H9 (cell line): ENCODE measurements at regions not wholly inside any gene's neighbourhood (a gene's known extent, or its start where the extent isn't known, plus 50 kb on each side); places are given as distances from the start of the nearest gene placed in this dataset.

ENCODE experiments used
- DNase-seq: peaks from one replicate; pipeline ENCODE4 v3.0.0-alpha.2; 2017
- H2AFZ ChIP-seq: one replicate; pipeline ENCODE4 v1.6.1; 2013; ENCODE audit warnings: mild to moderate bottlenecking, low read length, control low read depth, moderate library complexity
- H2AK5ac ChIP-seq: 2 replicates; pipeline ENCODE4 v1.6.1; 2013; ENCODE audit warnings: low read length, control low read depth, mixed read lengths; ENCODE audit not compliant: insufficient read length
- H2BK120ac ChIP-seq: one replicate; pipeline ENCODE4 v1.6.1; 2013; ENCODE audit warnings: low read depth, mild to moderate bottlenecking, low read length, control low read depth, inconsistent platforms; ENCODE audit not compliant: poor library complexity, severe bottlenecking
- H2BK12ac ChIP-seq: 2 replicates; pipeline ENCODE4 v1.6.1; 2013; ENCODE audit warnings: low read length, control low read depth, mixed read lengths, low read depth; ENCODE audit not compliant: insufficient read length
- H2BK15ac ChIP-seq: 2 replicates; pipeline ENCODE4 v1.6.1; 2013; ENCODE audit warnings: low read depth, low read length, control low read depth
- H2BK20ac ChIP-seq: one replicate; pipeline ENCODE4 v1.6.1; 2013; ENCODE audit warnings: low read depth, mild to moderate bottlenecking, low read length, control low read depth, inconsistent platforms; ENCODE audit not compliant: poor library complexity, severe bottlenecking
- H2BK5ac ChIP-seq: 2 replicates; pipeline ENCODE4 v1.6.1; 2013; ENCODE audit warnings: low read length, control low read depth, mixed read lengths; ENCODE audit not compliant: insufficient read length
- H3K14ac ChIP-seq: 2 replicates; pipeline ENCODE4 v1.6.1; 2013; ENCODE audit warnings: low read length, control low read depth; ENCODE audit not compliant: insufficient read depth
- H3K18ac ChIP-seq: 2 replicates; pipeline ENCODE4 v1.6.1; 2013; ENCODE audit warnings: low read depth, mild to moderate bottlenecking, mixed read lengths, low read length, control low read depth; ENCODE audit not compliant: insufficient read length
- H3K23ac ChIP-seq: 2 replicates; pipeline ENCODE4 v1.6.1; 2013; ENCODE audit warnings: low read length, control low read depth, mixed read lengths, low read depth; ENCODE audit not compliant: insufficient read length
- H3K23me2 ChIP-seq: 2 replicates; pipeline ENCODE4 v1.6.1; 2013; ENCODE audit warnings: low read depth, mild to moderate bottlenecking, mixed read lengths, low read length, control low read depth; ENCODE audit not compliant: insufficient read length, poor library complexity, severe bottlenecking
- H3K27ac ChIP-seq: 2 replicates; pipeline ENCODE4 v1.5.1; 2013; ENCODE audit warnings: low read length, control low read depth, mixed read lengths, low read depth; ENCODE audit not compliant: insufficient read length
- H3K27me3 ChIP-seq: 2 replicates; pipeline ENCODE4 v1.6.1; 2013; ENCODE audit warnings: low read length, control low read depth, inconsistent platforms; ENCODE audit not compliant: insufficient read depth
- H3K4ac ChIP-seq: 2 replicates; pipeline ENCODE4 v1.6.1; 2013; ENCODE audit warnings: low read depth, mild to moderate bottlenecking, control low read depth, inconsistent platforms, low read length, moderate library complexity
- H3K4me1 ChIP-seq: 2 replicates; pipeline ENCODE4 v1.6.1; 2013; ENCODE audit warnings: low read length, control low read depth, inconsistent platforms; ENCODE audit not compliant: insufficient read depth
- H3K4me2 ChIP-seq: 2 replicates; pipeline ENCODE4 v1.6.1; 2013; ENCODE audit warnings: low read length, control low read depth, mixed read lengths; ENCODE audit not compliant: insufficient read length, insufficient read depth
- H3K56ac ChIP-seq: 2 replicates; pipeline ENCODE4 v1.6.1; 2013; ENCODE audit warnings: low read depth, mild to moderate bottlenecking, mixed read lengths, low read length, control low read depth; ENCODE audit not compliant: insufficient read length
- H3K79me1 ChIP-seq: 2 replicates; pipeline ENCODE4 v1.6.1; 2013; ENCODE audit warnings: low read depth, mild to moderate bottlenecking, moderate library complexity, low read length, control low read depth, inconsistent platforms; ENCODE audit not compliant: insufficient read depth, poor library complexity, severe bottlenecking
- H3K79me2 ChIP-seq: 2 replicates; pipeline ENCODE4 v1.6.1; 2013; ENCODE audit warnings: low read length, control low read depth, inconsistent platforms; ENCODE audit not compliant: insufficient read depth
- H3K9ac ChIP-seq: 2 replicates; pipeline ENCODE4 v1.6.1; 2013; ENCODE audit warnings: low read length, control low read depth, mixed read lengths; ENCODE audit not compliant: insufficient read length; ENCODE audit errors: extremely low read depth
- H3K9me3 ChIP-seq: one replicate; pipeline ENCODE4 v1.6.1; 2013; ENCODE audit warnings: low read depth, low read length, inconsistent platforms; ENCODE audit not compliant: control insufficient read depth
- H3T11ph ChIP-seq: one replicate; pipeline ENCODE4 v1.6.1; 2013; ENCODE audit warnings: mild to moderate bottlenecking, low read length, control low read depth, inconsistent platforms
- H4K20me1 ChIP-seq: one replicate; pipeline ENCODE4 v1.6.1; 2013; ENCODE audit not compliant: control insufficient read depth, insufficient read length, insufficient read depth
- H4K5ac ChIP-seq: 2 replicates; pipeline ENCODE4 v1.6.1; 2013; ENCODE audit warnings: low read depth, mild to moderate bottlenecking, mixed read lengths, low read length, control low read depth; ENCODE audit not compliant: insufficient read length
- H4K8ac ChIP-seq: replicated peaks from 2 replicates; pipeline ENCODE4 v1.6.1; 2013; ENCODE audit warnings: low read length, control low read depth, mixed read lengths, low read depth; ENCODE audit not compliant: insufficient read length
- H4K91ac ChIP-seq: 2 replicates; pipeline ENCODE4 v1.6.1; 2013; ENCODE audit warnings: low read depth, mild to moderate bottlenecking, moderate library complexity, mixed read lengths, low read length, control low read depth; ENCODE audit not compliant: insufficient read length
- H3K27ac Mint-ChIP-seq, 3 experiments: 2 replicates in 2 of 3; 3 replicates in 1 of 3; pipeline ENCODE4 v1.8.0; 2020 to 2021; ENCODE audit warnings: mixed read lengths in 3 of 3, mild to moderate bottlenecking in 1 of 3, moderate library complexity in 1 of 3
- H3K27me3 Mint-ChIP-seq: 2 replicates; pipeline ENCODE4 v1.8.0; 2021; ENCODE audit warnings: low read depth, mild to moderate bottlenecking, moderate library complexity, mixed read lengths
- H3K36me3 Mint-ChIP-seq, 3 experiments: 2 replicates in 2 of 3; 3 replicates in 1 of 3; pipeline ENCODE4 v1.8.0; 2020 to 2021; ENCODE audit warnings: low read depth in 3 of 3, mixed read lengths in 3 of 3; ENCODE audit not compliant: insufficient read depth in 1 of 3
- H3K4me1 Mint-ChIP-seq, 2 experiments: 2 replicates each; pipeline ENCODE4 v1.8.0; 2020; ENCODE audit warnings: mixed read lengths in 2 of 2
- H3K4me3 Mint-ChIP-seq, 2 experiments: 2 replicates in 1 of 2; 3 replicates in 1 of 2; pipeline ENCODE4 v1.8.0; 2020 to 2021; ENCODE audit warnings: mild to moderate bottlenecking in 2 of 2, mixed read lengths in 2 of 2, moderate library complexity in 1 of 2
- H3K9me3 Mint-ChIP-seq, 2 experiments: 2 replicates in 1 of 2; 3 replicates in 1 of 2; pipeline ENCODE4 v1.8.0; 2020; ENCODE audit warnings: mild to moderate bottlenecking in 2 of 2, mixed read lengths in 2 of 2, moderate library complexity in 1 of 2
- WGBS: extraction: QIAGEN DNeasy Blood & Tissue Kit; methylation state at CpG from one replicate; pipeline ENCODE4 v1.1.7; 2013; ENCODE audit warnings: missing lambda C conversion rate, low lambda C conversion rate, mixed read lengths; ENCODE audit not compliant: insufficient read length; ENCODE audit errors: extremely low coverage; 5-methylcytosine and 5-hydroxymethylcytosine counted together
- TF ChIP-seq, protein P1 (sequence below): fragments of 200-600 bp; sonication (generic); conservative IDR thresholded peaks from 3 replicates; pipeline ENCODE4 v1.8.0; 2021; ENCODE audit warnings: antibody characterized with exemption, mild to moderate bottlenecking

DNA sequence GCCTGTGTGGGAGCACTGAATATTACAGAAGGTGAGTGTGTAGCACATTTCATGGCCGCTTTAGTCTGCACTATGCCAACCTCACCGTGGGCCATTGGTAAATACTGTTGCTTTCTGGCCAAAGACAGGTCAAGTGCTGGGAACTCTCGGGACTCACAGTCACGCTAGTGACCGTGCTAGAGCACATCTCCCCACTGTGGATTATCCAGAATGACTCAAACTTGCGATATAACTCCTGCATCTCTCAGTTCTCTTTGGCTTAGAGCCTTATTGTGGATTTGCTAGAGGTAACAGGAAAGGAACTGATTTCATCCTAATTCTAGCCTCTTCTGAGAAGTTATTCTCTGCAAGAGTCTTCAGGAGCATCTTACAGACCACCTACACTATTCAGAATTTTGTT, 86.5 kb downstream of the DAD1 start:
- H3K4me3 Mint-ChIP-seq: no peak overlapping the region
- Histone ChIP-seq H2BK5ac (no peak overlapping the region), H2BK120ac (no peak overlapping the region), H3K9ac (no peak overlapping the region), H3K4me1 (no peaks in the 10 kb centered on the region), H4K8ac (no peak overlapping the region), H3K56ac (no peak overlapping the region), H2BK12ac (no peak overlapping the region), H3K23me2 (no peaks in the 10 kb centered on the region), H3K4ac (no peak overlapping the region), H3K27ac (no peak overlapping the region), H3K14ac (no peak overlapping the region), H3K23ac (no peak overlapping the region), H3K18ac (no peak overlapping the region), H2AFZ (no peak overlapping the region), H2BK15ac (no peak overlapping the region), H4K5ac (no peak overlapping the region), H2BK20ac (no peak overlapping the region), H2AK5ac (no peak overlapping the region), H3K9me3 (no peaks in the 10 kb centered on the region), H4K20me1 (no peaks in the 10 kb centered on the region), H4K91ac (no peak overlapping the region), H3K4me2 (no peak overlapping the region), H3K79me1 (no peaks in the 10 kb centered on the region), H3K79me2 (no peaks in the 10 kb centered on the region), H3T11ph (no peak overlapping the region), H3K27me3 (no peaks in the 10 kb centered on the region)
- no peak for DNase-seq
- TF ChIP-seq, protein P1, sequence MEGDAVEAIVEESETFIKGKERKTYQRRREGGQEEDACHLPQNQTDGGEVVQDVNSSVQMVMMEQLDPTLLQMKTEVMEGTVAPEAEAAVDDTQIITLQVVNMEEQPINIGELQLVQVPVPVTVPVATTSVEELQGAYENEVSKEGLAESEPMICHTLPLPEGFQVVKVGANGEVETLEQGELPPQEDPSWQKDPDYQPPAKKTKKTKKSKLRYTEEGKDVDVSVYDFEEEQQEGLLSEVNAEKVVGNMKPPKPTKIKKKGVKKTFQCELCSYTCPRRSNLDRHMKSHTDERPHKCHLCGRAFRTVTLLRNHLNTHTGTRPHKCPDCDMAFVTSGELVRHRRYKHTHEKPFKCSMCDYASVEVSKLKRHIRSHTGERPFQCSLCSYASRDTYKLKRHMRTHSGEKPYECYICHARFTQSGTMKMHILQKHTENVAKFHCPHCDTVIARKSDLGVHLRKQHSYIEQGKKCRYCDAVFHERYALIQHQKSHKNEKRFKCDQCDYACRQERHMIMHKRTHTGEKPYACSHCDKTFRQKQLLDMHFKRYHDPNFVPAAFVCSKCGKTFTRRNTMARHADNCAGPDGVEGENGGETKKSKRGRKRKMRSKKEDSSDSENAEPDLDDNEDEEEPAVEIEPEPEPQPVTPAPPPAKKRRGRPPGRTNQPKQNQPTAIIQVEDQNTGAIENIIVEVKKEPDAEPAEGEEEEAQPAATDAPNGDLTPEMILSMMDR: no peak
- no peaks in the 10 kb centered on the region for H3K36me3 Mint-ChIP-seq
- H3K4me1 Mint-ChIP-seq: peaks cover 9 to 12% of the 10 kb centered on the region in 2 experiments
- H3K27me3 Mint-ChIP-seq: no peaks in the 10 kb centered on the region; the same call in 1 of the 2 replicates
- H3K9me3 Mint-ChIP-seq: no peaks in the 10 kb centered on the region; a peak in 1 of 5 replicates
- no peak overlapping the region for H3K27ac Mint-ChIP-seq
- WGBS: no CpG with 5 or more reads among the region's 6 CpGs
